ENCODE measurements at regions not wholly inside any gene's neighbourhood (a gene's known extent, or its start where the extent isn't known, plus 50 kb on each side); places are given as distances from the start of the nearest gene placed in this dataset.

DNA sequence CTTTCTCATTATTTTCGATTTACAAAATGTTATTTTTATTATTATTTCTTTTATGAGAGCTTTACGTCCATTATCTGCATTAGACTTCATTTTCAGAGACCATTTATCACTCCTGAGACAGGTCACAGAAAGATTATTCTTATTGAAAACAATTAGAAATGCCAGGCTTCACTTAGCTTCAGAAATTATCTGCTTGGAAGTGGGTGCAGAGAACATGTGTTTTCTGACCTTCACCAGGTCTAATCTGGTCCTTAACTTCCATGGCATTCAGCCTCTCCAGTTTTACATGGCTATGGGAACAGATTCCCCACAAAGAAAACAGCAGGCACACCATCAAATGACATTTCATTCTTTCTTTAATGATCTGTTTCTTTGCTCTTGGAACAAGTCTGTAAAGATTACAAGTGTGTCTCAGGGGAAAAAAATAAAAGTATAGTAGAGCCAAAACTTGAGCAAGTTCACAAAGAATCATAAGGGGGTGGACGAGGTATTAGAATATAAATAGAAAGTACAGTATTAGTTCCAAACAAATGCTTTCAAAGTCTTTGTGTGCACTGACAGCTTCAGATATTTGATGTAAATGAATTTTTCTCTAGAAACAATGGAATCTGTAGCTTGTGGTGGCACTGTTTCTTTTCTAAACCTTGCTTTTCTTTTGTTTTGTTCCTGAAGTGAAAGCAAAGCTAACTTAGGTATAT is 294.2 kb upstream of the MEIS2 start:
- WGBS (ENCODE audit: extremely low coverage, insufficient read length, low lambda C conversion rate) = no CpG with 5 or more reads among the region's 3 CpGs
- Histone ChIP-seq H3K27ac (ENCODE audit: insufficient read length, low read depth, low read length) (no peak overlapping the region), H2AFZ (ENCODE audit: low read length) (no peak overlapping the region), H2BK20ac (ENCODE audit: low read depth, low read length, poor library complexity, severe bottlenecking) (no peak overlapping the region), H3K79me1 (ENCODE audit: insufficient read depth, low read depth, low read length, poor library complexity, severe bottlenecking) (no peaks in the 10 kb centered on the region), H2BK15ac (ENCODE audit: low read depth, low read length) (no peak overlapping the region), H3K79me2 (ENCODE audit: insufficient read depth, low read length) (no peaks in the 10 kb centered on the region), H3K14ac (ENCODE audit: insufficient read depth, low read length) (no peak overlapping the region), H3K4me1 (ENCODE audit: insufficient read depth, low read length) (no peaks in the 10 kb centered on the region; the same call in 1 of the 2 replicates), H3K56ac (ENCODE audit: insufficient read length, low read depth, low read length) (no peak overlapping the region), H2BK12ac (ENCODE audit: insufficient read length, low read depth, low read length) (no peak overlapping the region), H4K5ac (ENCODE audit: insufficient read length, low read depth, low read length) (no peak overlapping the region), H2AK5ac (ENCODE audit: insufficient read length, low read length) (no peak overlapping the region), H2BK120ac (ENCODE audit: low read depth, low read length, poor library complexity, severe bottlenecking) (no peak overlapping the region), H3K27me3 (ENCODE audit: insufficient read depth, low read length) (no peaks in the 10 kb centered on the region), H4K20me1 (ENCODE audit: control insufficient read depth, insufficient read depth, insufficient read length) (no peaks in the 10 kb centered on the region), H3K9ac (ENCODE audit: extremely low read depth, insufficient read length, low read length) (no peak overlapping the region), H3K18ac (ENCODE audit: insufficient read length, low read depth, low read length) (no peak overlapping the region), H3K23me2 (ENCODE audit: insufficient read length, low read depth, low read length, poor library complexity, severe bottlenecking) (no peaks in the 10 kb centered on the region), H3K23ac (ENCODE audit: insufficient read length, low read depth, low read length) (no peak overlapping the region), H3K9me3 (ENCODE audit: control insufficient read depth, low read depth, low read length) (no peaks in the 10 kb centered on the region), H4K91ac (ENCODE audit: insufficient read length, low read depth, low read length) (no peak overlapping the region), H3K4ac (ENCODE audit: low read depth, low read length) (no peak overlapping the region), H4K8ac (replicated peaks; ENCODE audit: insufficient read length, low read depth, low read length) (no peak overlapping the region), H2BK5ac (ENCODE audit: insufficient read length, low read length) (no peak overlapping the region), H3K4me2 (ENCODE audit: insufficient read depth, insufficient read length, low read length) (no peak overlapping the region), H3T11ph (ENCODE audit: low read length) (no peak overlapping the region)
- DNase-seq = no peak
- H3K9me3 Mint-ChIP-seq = peaks cover 12 to 16% of the 10 kb centered on the region in 2 experiments
- peaks cover 10 to 14% of the 10 kb centered on the region in 2 experiments for H3K4me1 Mint-ChIP-seq
- H3K27me3 Mint-ChIP-seq (ENCODE audit: low read depth) = no peaks in the 10 kb centered on the region; the same call in 1 of the 2 replicates
- H3K27ac Mint-ChIP-seq = no peak overlapping the region; a peak in 1 of 7 replicates
- H3K4me3 Mint-ChIP-seq = no peak overlapping the region
- peaks cover 0 to 10% (median 7%) of the 10 kb centered on the region in 3 experiments; a peak in 5 of 7 replicates for H3K36me3 Mint-ChIP-seq (ENCODE audit: insufficient read depth in 1 of 3, low read depth in 3 of 3)
- TF ChIP-seq, protein P1, sequence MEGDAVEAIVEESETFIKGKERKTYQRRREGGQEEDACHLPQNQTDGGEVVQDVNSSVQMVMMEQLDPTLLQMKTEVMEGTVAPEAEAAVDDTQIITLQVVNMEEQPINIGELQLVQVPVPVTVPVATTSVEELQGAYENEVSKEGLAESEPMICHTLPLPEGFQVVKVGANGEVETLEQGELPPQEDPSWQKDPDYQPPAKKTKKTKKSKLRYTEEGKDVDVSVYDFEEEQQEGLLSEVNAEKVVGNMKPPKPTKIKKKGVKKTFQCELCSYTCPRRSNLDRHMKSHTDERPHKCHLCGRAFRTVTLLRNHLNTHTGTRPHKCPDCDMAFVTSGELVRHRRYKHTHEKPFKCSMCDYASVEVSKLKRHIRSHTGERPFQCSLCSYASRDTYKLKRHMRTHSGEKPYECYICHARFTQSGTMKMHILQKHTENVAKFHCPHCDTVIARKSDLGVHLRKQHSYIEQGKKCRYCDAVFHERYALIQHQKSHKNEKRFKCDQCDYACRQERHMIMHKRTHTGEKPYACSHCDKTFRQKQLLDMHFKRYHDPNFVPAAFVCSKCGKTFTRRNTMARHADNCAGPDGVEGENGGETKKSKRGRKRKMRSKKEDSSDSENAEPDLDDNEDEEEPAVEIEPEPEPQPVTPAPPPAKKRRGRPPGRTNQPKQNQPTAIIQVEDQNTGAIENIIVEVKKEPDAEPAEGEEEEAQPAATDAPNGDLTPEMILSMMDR (conservative IDR thresholded peaks at IDR 0.05) = no peak
